ENCODE measurements at regions not wholly inside any gene's neighbourhood (a gene's known extent, or its start where the extent isn't known, plus 50 kb on each side); places are given as distances from the start of the nearest gene placed in this dataset.
"Not testable (repeated sequence)": the region's sequence is repeated elsewhere in the genome, so short reads cannot be mapped to it uniquely, and the experiment has no call there.

GRCh38 chr17:71866095-71866494 is 254.7 kb upstream of the SOX9 start:
- Histone ChIP-seq H3K4me3 (replicated peaks; ENCODE audit: low read depth, low read length) (no peak overlapping the region), H3K27me3 (replicated peaks; ENCODE audit: control insufficient read depth, insufficient read depth, low read length) (no peaks in the 10 kb centered on the region), H3K36me3 (ENCODE audit: control insufficient read depth, insufficient read depth, low read length) (no peaks in the 10 kb centered on the region)
- DNase-seq (ENCODE audit: extremely low read depth, insufficient read length) = no peak
- no peak for TF ChIP-seq CTCF (IDR thresholded peaks at IDR 0.05; ENCODE audit: insufficient read depth, low read length, poor library complexity, severe bottlenecking)

- Histone ChIP-seq H3K4me3 (replicated peaks; ENCODE audit: low read depth, low read length) (no peak overlapping the region), H3K27me3 (replicated peaks; ENCODE audit: control insufficient read depth, insufficient read depth, low read length) (no peaks in the 10 kb centered on the region), H3K36me3 (ENCODE audit: control insufficient read depth, insufficient read depth, low read length) (no peaks in the 10 kb centered on the region)
- DNase-seq (ENCODE audit: extremely low read depth, insufficient read length) = no peak
- no peak for TF ChIP-seq CTCF (IDR thresholded peaks at IDR 0.05; ENCODE audit: insufficient read depth, low read length, poor library complexity, severe bottlenecking)
These were observed 251.5 kb upstream of the SOX9 start for GRCh38 chr17:71869293-71869692.

- DNase-seq (ENCODE audit: extremely low read depth, insufficient read length) = no peak
These were observed 250.8 kb upstream of the SOX9 start for GRCh38 chr17:71869841-71870545.

GRCh38 chr17:71870546-71870862 is 250.3 kb upstream of the SOX9 start:
- Histone ChIP-seq H3K36me3 (ENCODE audit: control insufficient read depth, insufficient read depth, low read length) (no peaks in the 10 kb centered on the region), H3K4me3 (replicated peaks; ENCODE audit: low read depth, low read length) (no peak overlapping the region), H3K27me3 (replicated peaks; ENCODE audit: control insufficient read depth, insufficient read depth, low read length) (no peaks in the 10 kb centered on the region)
- no peak for TF ChIP-seq CTCF (IDR thresholded peaks at IDR 0.05; ENCODE audit: insufficient read depth, low read length, poor library complexity, severe bottlenecking)
- no peak for DNase-seq (ENCODE audit: extremely low read depth, insufficient read length)

More at GRCh38 chr17:71869841-71870545, 250.8 kb upstream of the SOX9 start:
- H3K27me3 ChIP-seq (replicated peaks; ENCODE audit: control insufficient read depth, insufficient read depth, low read length) = no peaks in the 10 kb centered on the region
- H3K4me3 ChIP-seq (replicated peaks; ENCODE audit: low read depth, low read length) = no peak overlapping the region
- TF ChIP-seq CTCF (IDR thresholded peaks at IDR 0.05; ENCODE audit: insufficient read depth, low read length, poor library complexity, severe bottlenecking) = no peak
- no peaks in the 10 kb centered on the region for H3K36me3 ChIP-seq (ENCODE audit: control insufficient read depth, insufficient read depth, low read length)

- no peaks in the 10 kb centered on the region for H3K36me3 ChIP-seq (ENCODE audit: control insufficient read depth, insufficient read depth, low read length)
- DNase-seq (ENCODE audit: extremely low read depth, insufficient read length) = no peak
- TF ChIP-seq CTCF (IDR thresholded peaks at IDR 0.05; ENCODE audit: insufficient read depth, low read length, poor library complexity, severe bottlenecking) = no peak
- H3K27me3 ChIP-seq (replicated peaks; ENCODE audit: control insufficient read depth, insufficient read depth, low read length) = no peaks in the 10 kb centered on the region
- no peak overlapping the region for H3K4me3 ChIP-seq (replicated peaks; ENCODE audit: low read depth, low read length)
These were observed 247.9 kb upstream of the SOX9 start for GRCh38 chr17:71872843-71873485.

- DNase-seq (ENCODE audit: extremely low read depth, insufficient read length); H3K4me3 ChIP-seq (replicated peaks; ENCODE audit: low read depth, low read length); H3K36me3 ChIP-seq (ENCODE audit: control insufficient read depth, insufficient read depth, low read length); H3K27me3 ChIP-seq (replicated peaks; ENCODE audit: control insufficient read depth, insufficient read depth, low read length): not testable (repeated sequence)
These were observed 246.0 kb upstream of the SOX9 start for GRCh38 chr17:71874773-71875172.

Data from GM06990 (cell line).